ENCODE measurements at regions not wholly inside any gene's neighbourhood (a gene's known extent, or its start where the extent isn't known, plus 50 kb on each side); places are given as distances from the start of the nearest gene placed in this dataset.

DNA sequence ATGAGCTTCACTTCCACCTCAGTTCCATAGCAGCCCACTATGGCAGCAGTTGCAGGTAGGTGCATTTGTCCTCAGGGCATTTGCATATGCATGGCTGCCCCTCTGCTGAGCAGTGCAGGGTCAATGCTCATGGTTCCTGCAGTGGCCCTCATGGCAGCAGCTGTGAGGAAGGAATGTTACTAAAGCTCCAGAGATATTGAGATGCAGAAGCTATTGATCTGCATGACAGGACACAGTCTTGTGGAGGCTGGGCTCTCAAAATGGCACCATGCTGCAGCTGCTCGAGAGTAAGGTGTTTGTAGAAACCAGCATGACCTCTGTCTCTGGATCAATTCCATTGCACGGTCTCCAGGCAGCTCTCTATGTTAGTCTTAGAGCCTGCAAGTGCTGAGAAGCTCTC, 179.2 kb upstream of the PCDH18 start:
- TF ChIP-seq POLR2A (IDR thresholded peaks at IDR 0.05), result no peak
- TF ChIP-seq, protein P1, sequence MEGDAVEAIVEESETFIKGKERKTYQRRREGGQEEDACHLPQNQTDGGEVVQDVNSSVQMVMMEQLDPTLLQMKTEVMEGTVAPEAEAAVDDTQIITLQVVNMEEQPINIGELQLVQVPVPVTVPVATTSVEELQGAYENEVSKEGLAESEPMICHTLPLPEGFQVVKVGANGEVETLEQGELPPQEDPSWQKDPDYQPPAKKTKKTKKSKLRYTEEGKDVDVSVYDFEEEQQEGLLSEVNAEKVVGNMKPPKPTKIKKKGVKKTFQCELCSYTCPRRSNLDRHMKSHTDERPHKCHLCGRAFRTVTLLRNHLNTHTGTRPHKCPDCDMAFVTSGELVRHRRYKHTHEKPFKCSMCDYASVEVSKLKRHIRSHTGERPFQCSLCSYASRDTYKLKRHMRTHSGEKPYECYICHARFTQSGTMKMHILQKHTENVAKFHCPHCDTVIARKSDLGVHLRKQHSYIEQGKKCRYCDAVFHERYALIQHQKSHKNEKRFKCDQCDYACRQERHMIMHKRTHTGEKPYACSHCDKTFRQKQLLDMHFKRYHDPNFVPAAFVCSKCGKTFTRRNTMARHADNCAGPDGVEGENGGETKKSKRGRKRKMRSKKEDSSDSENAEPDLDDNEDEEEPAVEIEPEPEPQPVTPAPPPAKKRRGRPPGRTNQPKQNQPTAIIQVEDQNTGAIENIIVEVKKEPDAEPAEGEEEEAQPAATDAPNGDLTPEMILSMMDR (IDR thresholded peaks at IDR 0.05), result no peak
- no peaks in the 10 kb centered on the region for H3K36me3 ChIP-seq

GRCh38 chr4:137707626-137708025, 175.3 kb upstream of the PCDH18 start:
- H3K4me1 ChIP-seq, result no peaks in the 10 kb centered on the region
- H3K27me3 ChIP-seq, result no peaks in the 10 kb centered on the region
- H3K9me3 ChIP-seq, result no peaks in the 10 kb centered on the region
- TF ChIP-seq POLR2A (IDR thresholded peaks at IDR 0.05), result no peak
- TF ChIP-seq, protein P1 (IDR thresholded peaks at IDR 0.05), result no peak
- H3K36me3 ChIP-seq, result no peaks in the 10 kb centered on the region
- H3K27ac ChIP-seq, result no peak overlapping the region
- no peak overlapping the region for H3K4me3 ChIP-seq
- DNase-seq, result no peak

More for the DNA sequence above, 179.2 kb upstream of the PCDH18 start:
- no peaks in the 10 kb centered on the region for H3K9me3 ChIP-seq
- no peak overlapping the region for H3K27ac ChIP-seq
- no peaks in the 10 kb centered on the region for H3K4me1 ChIP-seq
- DNase-seq, result no peak
- H3K27me3 ChIP-seq, result no peaks in the 10 kb centered on the region
- H3K4me3 ChIP-seq, result no peak overlapping the region

GRCh38 chr4:137707102-137707620, 174.9 kb upstream of the PCDH18 start:
- no peak for DNase-seq
- Histone ChIP-seq H3K4me3 (no peak overlapping the region), H3K4me1 (no peaks in the 10 kb centered on the region), H3K9me3 (no peaks in the 10 kb centered on the region), H3K36me3 (no peaks in the 10 kb centered on the region), H3K27ac (no peak overlapping the region), H3K27me3 (no peaks in the 10 kb centered on the region)
- no peak for TF ChIP-seq POLR2A (IDR thresholded peaks at IDR 0.05)
- TF ChIP-seq, protein P1 (IDR thresholded peaks at IDR 0.05), result no peak

DNA sequence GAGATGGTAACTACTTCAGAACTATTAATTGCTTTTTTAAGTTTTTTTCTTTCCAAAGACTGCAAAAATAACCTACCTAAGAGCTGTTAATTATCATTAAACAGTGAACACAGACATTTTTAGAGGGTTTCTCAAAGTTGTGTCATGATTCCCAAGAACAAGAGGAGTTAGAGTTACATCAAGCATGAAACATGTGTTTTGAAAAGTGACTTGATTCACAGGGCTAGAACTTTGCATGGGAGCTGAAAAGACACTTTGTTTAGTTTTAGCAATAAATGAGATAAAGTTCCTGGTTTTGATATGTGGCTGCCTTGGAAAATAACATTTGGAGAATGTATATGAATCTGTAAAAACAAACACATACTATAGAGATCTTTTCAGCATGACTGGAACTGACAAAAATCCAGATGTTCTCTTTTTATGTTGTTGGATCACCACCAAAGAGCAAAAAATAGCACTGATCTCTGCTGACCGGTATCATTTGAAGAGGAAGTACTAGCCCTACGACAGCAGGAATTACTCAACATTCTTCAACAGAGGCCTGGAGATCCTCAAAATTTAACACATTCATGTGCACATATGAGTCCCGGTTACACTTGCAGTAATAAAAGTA, 173.0 kb upstream of the PCDH18 start:
- TF ChIP-seq, protein P1 (IDR thresholded peaks at IDR 0.05), result no peak
- TF ChIP-seq POLR2A (IDR thresholded peaks at IDR 0.05), result no peak
- no peaks in the 10 kb centered on the region for H3K27me3 ChIP-seq
- H3K4me1 ChIP-seq, result no peaks in the 10 kb centered on the region
- H3K4me3 ChIP-seq, result no peak overlapping the region
- H3K27ac ChIP-seq, result peak overlapping the region in 3 of 4 donors; percentile 4 to 61 (median 26)
- no peaks in the 10 kb centered on the region for H3K9me3 ChIP-seq
- H3K36me3 ChIP-seq, result no peaks in the 10 kb centered on the region
- no peak for DNase-seq

GRCh38 chr4:137703195-137703594, 170.9 kb upstream of the PCDH18 start:
- Histone ChIP-seq H3K27ac (peak overlapping the region in 2 of 4 donors; percentile 26 to 35), H3K9me3 (no peaks in the 10 kb centered on the region), H3K27me3 (no peaks in the 10 kb centered on the region), H3K4me3 (no peak overlapping the region), H3K36me3 (no peaks in the 10 kb centered on the region), H3K4me1 (no peaks in the 10 kb centered on the region)
- no peak for TF ChIP-seq POLR2A (IDR thresholded peaks at IDR 0.05)
- TF ChIP-seq, protein P1 (IDR thresholded peaks at IDR 0.05), result no peak
- DNase-seq, result no peak
